Effector memory CD4-positive, alpha-beta T cell (primary cell): ENCODE measurements at regions not wholly inside any gene's neighbourhood (a gene's known extent, or its start where the extent isn't known, plus 50 kb on each side); places are given as distances from the start of the nearest gene placed in this dataset.

Experiments used
- DNase-seq, 3 donors: peaks; one replicate each; pipeline ENCODE4 v3.0.0-alpha.2; 2020
- H3K27ac ChIP-seq: 2 replicates; pipeline ENCODE4 v1.7.0; 2013; ENCODE audit warnings: mild to moderate bottlenecking, low read length, moderate library complexity; ENCODE audit not compliant: insufficient read depth, poor library complexity, severe bottlenecking
- H3K27me3 ChIP-seq: replicated peaks from 2 replicates; pipeline ENCODE4 v1.7.0; 2013; ENCODE audit warnings: mild to moderate bottlenecking, low read length; ENCODE audit not compliant: insufficient read depth, control insufficient read depth, poor library complexity, severe bottlenecking
- H3K36me3 ChIP-seq: 2 replicates; pipeline ENCODE4 v1.7.0; 2013; ENCODE audit warnings: mild to moderate bottlenecking, low read length, moderate library complexity; ENCODE audit not compliant: control insufficient read depth, insufficient read depth
- H3K4me1 ChIP-seq: 2 replicates; pipeline ENCODE4 v1.7.0; 2013; ENCODE audit warnings: low read length, mild to moderate bottlenecking; ENCODE audit not compliant: control insufficient read depth, insufficient read depth, poor library complexity, severe bottlenecking
- H3K4me3 ChIP-seq: 2 replicates; pipeline ENCODE4 v1.7.0; 2013; ENCODE audit warnings: low read length, low read depth, mild to moderate bottlenecking; ENCODE audit not compliant: insufficient read depth, poor library complexity, severe bottlenecking
- H3K9me3 ChIP-seq: 2 replicates; pipeline ENCODE4 v1.7.0; 2013; ENCODE audit warnings: mild to moderate bottlenecking, low read length, moderate library complexity; ENCODE audit not compliant: control insufficient read depth

GRCh38 chr2:3000125-3000524 is 377.5 kb downstream of the EIPR1 start:
- Histone ChIP-seq H3K4me1 (no peaks in the 10 kb centered on the region), H3K4me3 (no peak overlapping the region), H3K27ac (no peak overlapping the region), H3K36me3 (no peaks in the 10 kb centered on the region), H3K27me3 (no peaks in the 10 kb centered on the region), H3K9me3 (no peaks in the 10 kb centered on the region)
- no peak for DNase-seq

DNA sequence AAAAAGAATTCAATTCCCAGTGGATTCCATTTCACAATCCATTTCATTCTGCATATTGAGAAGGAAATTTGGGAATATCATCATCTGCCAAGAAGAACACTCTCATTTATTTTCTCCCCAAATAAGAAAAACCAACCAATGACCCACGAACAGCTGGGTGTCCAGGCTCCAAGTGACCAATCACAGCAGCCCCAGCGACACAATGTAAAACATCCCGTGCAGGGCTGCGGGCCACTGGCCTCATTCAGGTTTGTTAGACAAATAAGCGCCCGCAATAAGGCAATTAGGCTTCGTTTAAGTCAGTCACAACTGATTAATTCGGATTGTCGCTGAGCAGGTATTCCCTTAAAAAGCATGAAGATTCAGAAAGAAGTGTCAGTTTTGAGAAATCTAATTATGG is 378.6 kb downstream of the EIPR1 start:
- no peaks in the 10 kb centered on the region for H3K9me3 ChIP-seq
- H3K27me3 ChIP-seq = no peaks in the 10 kb centered on the region
- no peak for DNase-seq
- H3K27ac ChIP-seq = no peak overlapping the region
- no peak overlapping the region for H3K4me3 ChIP-seq
- no peaks in the 10 kb centered on the region for H3K4me1 ChIP-seq
- H3K36me3 ChIP-seq = no peaks in the 10 kb centered on the region

- no peak for DNase-seq
- Histone ChIP-seq H3K9me3 (no peaks in the 10 kb centered on the region), H3K27ac (no peak overlapping the region), H3K4me3 (no peak overlapping the region), H3K27me3 (no peaks in the 10 kb centered on the region), H3K36me3 (no peaks in the 10 kb centered on the region), H3K4me1 (no peaks in the 10 kb centered on the region)
These were observed 384.4 kb downstream of the EIPR1 start for GRCh38 chr2:2993172-2993692.

- Histone ChIP-seq H3K27ac (no peak overlapping the region), H3K9me3 (no peaks in the 10 kb centered on the region), H3K4me1 (no peaks in the 10 kb centered on the region), H3K4me3 (no peak overlapping the region), H3K27me3 (no peaks in the 10 kb centered on the region), H3K36me3 (no peaks in the 10 kb centered on the region)
- DNase-seq = no peak
These were observed 385.0 kb downstream of the EIPR1 start for GRCh38 chr2:2992634-2993033.

DNA sequence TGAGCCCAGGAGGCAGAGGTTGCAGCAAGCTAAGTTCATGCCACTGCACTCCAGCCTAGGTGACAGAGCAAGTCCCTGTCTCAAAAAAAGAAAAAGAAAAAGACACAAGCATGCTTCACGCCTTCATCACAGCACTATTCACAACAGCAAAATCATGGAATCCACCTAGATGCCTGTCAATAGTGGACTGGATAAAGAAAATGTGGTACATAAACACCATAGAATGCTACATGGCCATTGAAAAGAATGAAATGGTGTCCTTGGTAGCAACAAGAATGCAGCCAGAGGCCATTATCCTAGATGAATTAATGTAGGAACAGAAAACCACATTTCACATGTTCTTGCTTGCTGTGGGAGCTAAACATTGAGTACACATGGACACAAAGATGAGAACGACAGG is 392.6 kb downstream of the EIPR1 start:
- Histone ChIP-seq H3K4me3 (no peak overlapping the region), H3K9me3 (no peaks in the 10 kb centered on the region), H3K27me3 (no peaks in the 10 kb centered on the region), H3K36me3 (no peaks in the 10 kb centered on the region), H3K27ac (no peak overlapping the region), H3K4me1 (no peaks in the 10 kb centered on the region)
- DNase-seq = no peak

DNA sequence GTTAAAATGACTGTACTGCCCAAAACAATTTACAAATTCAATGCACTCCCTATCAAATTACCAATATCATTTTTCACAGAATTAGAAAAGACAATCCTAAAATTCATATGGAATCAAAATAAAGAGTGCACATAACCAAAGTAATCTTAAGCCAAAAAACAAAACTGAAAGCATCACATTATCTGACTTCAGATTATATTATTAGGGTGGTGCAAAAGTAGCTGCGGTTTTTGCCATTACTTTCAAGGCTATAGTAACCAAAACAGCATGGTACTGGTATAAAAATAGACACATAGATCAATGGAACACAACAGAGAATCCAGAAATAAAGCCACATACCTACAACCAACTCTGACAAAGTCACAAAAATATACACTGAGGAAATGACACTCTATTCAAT is 396.6 kb downstream of the EIPR1 start:
- Histone ChIP-seq H3K9me3 (no peaks in the 10 kb centered on the region), H3K27ac (no peak overlapping the region), H3K36me3 (no peaks in the 10 kb centered on the region), H3K4me1 (no peaks in the 10 kb centered on the region), H3K4me3 (no peak overlapping the region), H3K27me3 (no peaks in the 10 kb centered on the region)
- no peak for DNase-seq

DNA sequence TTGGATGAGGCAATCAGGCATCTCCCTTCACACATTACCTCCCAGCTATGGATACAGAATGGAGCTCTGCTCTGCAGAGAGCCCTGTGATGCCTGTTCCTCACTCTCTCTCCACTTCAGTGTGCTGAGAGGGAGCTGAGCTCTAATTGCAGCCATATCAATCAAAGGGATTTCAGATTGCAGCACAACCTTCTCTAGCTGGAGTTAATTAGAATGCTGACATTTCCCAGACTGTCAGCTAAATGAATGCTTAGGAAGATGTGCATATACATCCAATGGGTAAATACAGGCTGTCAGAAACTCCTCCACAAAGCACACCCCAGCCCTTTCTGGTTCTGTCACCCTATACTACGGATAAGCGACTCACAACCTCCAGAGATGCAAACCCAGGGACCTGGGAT is 402.6 kb downstream of the EIPR1 start:
- Histone ChIP-seq H3K36me3 (no peaks in the 10 kb centered on the region), H3K27ac (no peak overlapping the region), H3K9me3 (no peaks in the 10 kb centered on the region), H3K27me3 (no peaks in the 10 kb centered on the region), H3K4me3 (no peak overlapping the region), H3K4me1 (no peaks in the 10 kb centered on the region)
- DNase-seq = no peak

DNA sequence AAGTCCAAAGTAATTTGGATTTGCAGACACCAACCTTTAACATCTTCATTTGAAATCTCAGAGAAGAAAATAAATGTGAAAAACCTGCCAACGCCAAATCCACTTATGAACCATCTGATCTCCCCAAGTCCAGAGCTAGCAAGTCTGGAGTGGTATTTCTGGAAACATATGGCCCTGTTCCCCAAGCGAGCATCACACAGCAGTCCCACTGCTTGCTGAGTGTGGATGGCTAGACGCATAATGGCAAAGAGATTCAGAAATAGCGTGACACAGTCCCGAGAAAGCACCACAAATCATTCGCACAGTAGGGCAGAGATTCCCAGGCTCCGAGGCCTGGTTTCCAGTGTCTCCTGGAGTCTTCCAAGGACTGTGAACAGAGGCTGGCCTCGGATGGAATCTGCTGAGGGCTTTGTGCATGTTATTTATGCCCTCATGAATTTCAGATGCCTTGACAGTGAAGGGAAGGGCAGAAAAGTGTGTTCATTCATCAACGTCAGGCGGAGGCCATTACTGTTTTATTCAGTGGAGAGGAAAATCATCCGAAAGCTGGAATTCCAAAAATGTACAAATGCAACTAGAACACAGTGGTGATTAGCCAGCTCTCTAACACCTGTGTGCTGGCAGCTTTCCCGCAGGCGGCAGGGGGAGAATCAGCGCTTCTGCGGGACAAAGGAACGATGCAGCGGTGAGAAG is 417.0 kb downstream of the EIPR1 start:
- H3K4me3 ChIP-seq = no peak overlapping the region
- H3K9me3 ChIP-seq = no peaks in the 10 kb centered on the region
- DNase-seq = no peak
- no peaks in the 10 kb centered on the region for H3K4me1 ChIP-seq
- H3K36me3 ChIP-seq = no peaks in the 10 kb centered on the region
- H3K27ac ChIP-seq = no peak overlapping the region
- H3K27me3 ChIP-seq = no peaks in the 10 kb centered on the region

DNA sequence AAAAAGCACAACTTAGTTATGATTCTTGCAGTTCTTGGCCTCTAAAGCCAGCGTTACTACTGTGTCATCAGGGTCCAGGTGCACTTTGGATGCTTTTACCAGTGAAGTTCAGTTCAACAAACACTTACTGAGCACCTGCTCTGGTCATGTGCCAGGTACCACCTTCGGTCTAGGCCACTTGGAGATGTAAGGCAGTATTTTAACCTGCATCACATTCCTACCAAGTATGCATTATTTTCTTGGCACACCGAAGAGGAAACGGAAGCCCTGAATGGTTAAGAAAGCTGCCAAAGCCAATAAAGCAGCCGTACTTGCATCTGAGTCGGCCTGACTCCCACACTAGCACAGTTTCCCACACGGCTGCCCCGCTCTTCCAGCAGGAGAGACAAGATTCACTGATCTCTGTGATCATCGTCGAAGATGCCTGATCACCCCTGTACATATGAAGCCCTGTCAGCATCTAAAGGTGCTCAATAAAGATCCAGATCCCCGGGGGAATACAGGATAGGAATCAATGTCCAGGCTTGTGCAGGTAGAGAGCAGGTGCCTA is 427.1 kb downstream of the EIPR1 start:
- no peaks in the 10 kb centered on the region for H3K4me1 ChIP-seq
- H3K36me3 ChIP-seq = no peaks in the 10 kb centered on the region
- DNase-seq = no peak
- H3K27ac ChIP-seq = no peak overlapping the region
- no peak overlapping the region for H3K4me3 ChIP-seq
- H3K27me3 ChIP-seq = no peaks in the 10 kb centered on the region
- H3K9me3 ChIP-seq = no peaks in the 10 kb centered on the region

- Histone ChIP-seq H3K27me3 (no peaks in the 10 kb centered on the region), H3K4me1 (no peaks in the 10 kb centered on the region), H3K4me3 (no peak overlapping the region), H3K27ac (no peak overlapping the region), H3K9me3 (no peaks in the 10 kb centered on the region), H3K36me3 (no peaks in the 10 kb centered on the region)
- DNase-seq = no peak
These were observed 430.2 kb downstream of the EIPR1 start for GRCh38 chr2:2947406-2947805.
